ENCODE measurements at regions not wholly inside any gene's neighbourhood (a gene's known extent, or its start where the extent isn't known, plus 50 kb on each side); places are given as distances from the start of the nearest gene placed in this dataset.

DNA sequence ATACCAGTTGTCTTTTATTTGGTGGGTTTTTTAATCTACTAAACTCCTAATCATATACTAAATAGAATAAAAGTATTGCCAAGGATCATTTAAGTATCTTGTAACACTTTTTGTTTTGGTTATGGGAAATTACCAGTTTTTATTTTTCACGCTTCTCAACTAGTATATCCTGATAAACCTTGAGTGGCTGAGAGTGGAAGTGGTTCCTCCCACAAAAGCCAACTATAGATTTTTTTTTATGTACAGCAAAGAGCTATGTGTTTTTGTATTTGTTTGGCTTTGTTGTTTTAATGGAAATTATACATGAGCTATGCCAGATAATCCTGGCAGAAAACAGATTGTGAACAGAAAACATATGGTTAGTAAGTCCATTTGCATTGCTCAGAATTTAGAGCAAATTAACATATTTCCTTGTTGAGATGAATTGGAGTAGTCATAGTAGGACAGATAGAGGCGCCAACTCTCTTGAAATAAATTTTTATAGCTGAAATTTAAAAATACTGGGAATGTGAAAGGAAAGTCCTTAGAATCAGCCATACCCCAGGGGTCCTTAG lies 60.9 kb upstream of the PSMA6 start:
- Histone ChIP-seq H3K4me2 (no peak overlapping the region), H3K36me3 (ENCODE audit: low read depth) (no peaks in the 10 kb centered on the region), H3K79me2 (ENCODE audit: low read depth) (no peaks in the 10 kb centered on the region), H3F3A (ENCODE audit: insufficient read depth, low read depth) (no peaks in the 10 kb centered on the region), H3K9me3 (ENCODE audit: insufficient read depth, low read depth) (no peaks in the 10 kb centered on the region), H2AFZ (no peak overlapping the region), H4K20me1 (ENCODE audit: insufficient read depth) (no peaks in the 10 kb centered on the region), H3K27ac (no peak overlapping the region), H3K4me1 (replicated peaks; ENCODE audit: insufficient read depth) (no peaks in the 10 kb centered on the region), H3K27me3 (ENCODE audit: insufficient read depth, low read depth) (no peaks in the 10 kb centered on the region), H3K9me2 (ENCODE audit: insufficient read depth) (no peaks in the 10 kb centered on the region), H3K4me3 (no peak overlapping the region)
- ChIA-PET CTCF (interaction anchor here (0.6 kb wide), 1 partner anchor 127 kb away, joined by 4 read pairs; no protein-coding TSS in a partner anchor), POLR2A (ENCODE audit: unreplicated experiment) (interaction anchor here (0.7 kb wide), 1 partner anchor 356 kb away, joined by 4 read pairs; no protein-coding TSS in a partner anchor)
- BruUV-seq (replicated peaks) = no TSS peak
- no peak for TF ChIP-seq EZH2 (IDR thresholded peaks at IDR 0.05; ENCODE audit: low read depth)
- TF ChIP-seq, protein P1, sequence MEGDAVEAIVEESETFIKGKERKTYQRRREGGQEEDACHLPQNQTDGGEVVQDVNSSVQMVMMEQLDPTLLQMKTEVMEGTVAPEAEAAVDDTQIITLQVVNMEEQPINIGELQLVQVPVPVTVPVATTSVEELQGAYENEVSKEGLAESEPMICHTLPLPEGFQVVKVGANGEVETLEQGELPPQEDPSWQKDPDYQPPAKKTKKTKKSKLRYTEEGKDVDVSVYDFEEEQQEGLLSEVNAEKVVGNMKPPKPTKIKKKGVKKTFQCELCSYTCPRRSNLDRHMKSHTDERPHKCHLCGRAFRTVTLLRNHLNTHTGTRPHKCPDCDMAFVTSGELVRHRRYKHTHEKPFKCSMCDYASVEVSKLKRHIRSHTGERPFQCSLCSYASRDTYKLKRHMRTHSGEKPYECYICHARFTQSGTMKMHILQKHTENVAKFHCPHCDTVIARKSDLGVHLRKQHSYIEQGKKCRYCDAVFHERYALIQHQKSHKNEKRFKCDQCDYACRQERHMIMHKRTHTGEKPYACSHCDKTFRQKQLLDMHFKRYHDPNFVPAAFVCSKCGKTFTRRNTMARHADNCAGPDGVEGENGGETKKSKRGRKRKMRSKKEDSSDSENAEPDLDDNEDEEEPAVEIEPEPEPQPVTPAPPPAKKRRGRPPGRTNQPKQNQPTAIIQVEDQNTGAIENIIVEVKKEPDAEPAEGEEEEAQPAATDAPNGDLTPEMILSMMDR (conservative IDR thresholded peaks at IDR 0.05) = no peak
- no peak for DNase-seq
- intact Hi-C loops (cut with micrococcal nuclease; ENCODE audit: unreplicated experiment) = no loop called here

DNA sequence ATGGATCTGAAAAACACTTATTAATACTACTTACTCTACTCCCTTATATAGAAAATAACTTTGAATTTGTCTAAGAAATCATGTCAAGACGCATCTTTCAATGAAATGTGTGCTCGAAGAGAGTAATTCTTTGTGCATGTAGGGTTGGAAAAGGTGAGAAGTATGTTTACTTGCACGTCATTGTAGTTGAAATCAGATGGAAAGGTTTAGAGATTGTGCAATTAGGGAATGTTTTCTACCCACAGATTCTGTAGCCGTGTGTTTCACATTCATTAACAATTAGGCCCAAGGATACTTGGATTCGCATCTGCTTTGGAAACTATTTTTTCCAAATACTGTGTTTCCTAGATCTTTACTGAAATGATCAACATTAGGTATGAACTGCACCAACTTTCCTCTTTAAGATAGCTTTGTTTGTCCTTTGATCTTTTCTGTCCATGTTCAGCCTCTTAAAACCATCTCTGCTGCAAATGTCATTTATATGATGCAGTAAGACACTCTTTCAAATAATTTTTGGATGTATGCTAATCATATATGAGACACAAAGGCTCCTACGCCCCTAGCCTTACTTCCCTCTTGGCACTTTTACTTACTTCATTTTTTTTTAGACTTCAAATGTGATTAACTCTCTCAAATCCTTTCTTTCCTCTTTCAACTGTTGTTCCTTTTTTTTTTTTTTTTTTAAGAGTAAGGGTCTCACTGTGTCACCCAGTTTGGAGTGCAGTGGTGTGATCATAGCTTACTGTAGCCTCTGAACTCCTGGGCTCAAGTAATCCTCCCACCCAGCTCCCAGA lies 58.0 kb upstream of the PSMA6 start:
- H4K20me1 ChIP-seq (ENCODE audit: insufficient read depth) = no peaks in the 10 kb centered on the region
- POLR2A ChIA-PET (ENCODE audit: unreplicated experiment) = no interaction called here
- H3K4me3 ChIP-seq = no peak overlapping the region
- no peaks in the 10 kb centered on the region for H3K79me2 ChIP-seq (ENCODE audit: low read depth)
- intact Hi-C loops (cut with micrococcal nuclease; ENCODE audit: unreplicated experiment) = no loop called here
- CTCF ChIA-PET = no interaction called here
- H3K36me3 ChIP-seq (ENCODE audit: low read depth) = no peaks in the 10 kb centered on the region
- no peaks in the 10 kb centered on the region for H3K9me3 ChIP-seq (ENCODE audit: insufficient read depth, low read depth)
- no peak for DNase-seq
- no peaks in the 10 kb centered on the region for H3K27me3 ChIP-seq (ENCODE audit: insufficient read depth, low read depth)
- BruUV-seq (replicated peaks) = no TSS peak
- H3F3A ChIP-seq (ENCODE audit: insufficient read depth, low read depth) = no peaks in the 10 kb centered on the region
- TF ChIP-seq, protein P1 (conservative IDR thresholded peaks at IDR 0.05) = no peak
- TF ChIP-seq EZH2 (IDR thresholded peaks at IDR 0.05; ENCODE audit: low read depth) = no peak
- no peak overlapping the region for H2AFZ ChIP-seq
- H3K4me2 ChIP-seq = no peak overlapping the region
- H3K9me2 ChIP-seq (ENCODE audit: insufficient read depth) = no peaks in the 10 kb centered on the region
- no peaks in the 10 kb centered on the region for H3K4me1 ChIP-seq (replicated peaks; ENCODE audit: insufficient read depth)
- H3K27ac ChIP-seq = no peak overlapping the region

DNA sequence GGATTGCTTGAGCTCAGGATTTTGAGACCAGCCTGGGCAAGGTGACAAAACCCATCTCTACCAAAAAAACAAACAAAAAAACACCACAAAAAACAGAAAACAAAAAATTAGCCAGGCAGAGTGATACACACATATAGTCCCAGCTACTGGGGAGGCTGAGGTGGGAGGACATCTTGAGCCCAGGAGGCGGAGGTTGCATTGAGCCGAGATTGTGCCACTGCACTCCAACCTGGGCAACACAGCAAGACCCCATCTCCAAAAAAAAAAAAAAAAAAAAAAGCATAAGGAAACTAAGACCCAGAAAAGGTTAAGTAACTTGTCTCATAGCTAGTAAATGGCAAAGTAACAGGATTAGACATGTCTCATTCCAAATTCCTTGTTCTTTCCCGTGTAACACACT lies 56.3 kb upstream of the PSMA6 start:
- TF ChIP-seq, protein P1 (conservative IDR thresholded peaks at IDR 0.05) = no peak
- TF ChIP-seq EZH2 (IDR thresholded peaks at IDR 0.05; ENCODE audit: low read depth) = no peak
- no peaks in the 10 kb centered on the region for H4K20me1 ChIP-seq (ENCODE audit: insufficient read depth)
- H3F3A ChIP-seq (ENCODE audit: insufficient read depth, low read depth) = no peaks in the 10 kb centered on the region
- H3K79me2 ChIP-seq (ENCODE audit: low read depth) = no peaks in the 10 kb centered on the region
- H3K4me1 ChIP-seq (replicated peaks; ENCODE audit: insufficient read depth) = no peaks in the 10 kb centered on the region
- H3K9me2 ChIP-seq (ENCODE audit: insufficient read depth) = no peaks in the 10 kb centered on the region
- intact Hi-C loops (cut with micrococcal nuclease; ENCODE audit: unreplicated experiment) = no loop called here
- ChIA-PET POLR2A (ENCODE audit: unreplicated experiment) (no interaction called here), CTCF (no interaction called here)
- no TSS peak for BruUV-seq (replicated peaks)
- H3K27me3 ChIP-seq (ENCODE audit: insufficient read depth, low read depth) = no peaks in the 10 kb centered on the region
- no peaks in the 10 kb centered on the region for H3K36me3 ChIP-seq (ENCODE audit: low read depth)
- DNase-seq = no peak
- H3K4me2 ChIP-seq = no peak overlapping the region
- H2AFZ ChIP-seq = no peak overlapping the region
- no peaks in the 10 kb centered on the region for H3K9me3 ChIP-seq (ENCODE audit: insufficient read depth, low read depth)
- H3K27ac ChIP-seq = no peak overlapping the region
- H3K4me3 ChIP-seq = no peak overlapping the region

Measured in PC-9 (cell line).